ENCODE measurements at regions not wholly inside any gene's neighbourhood (a gene's known extent, or its start where the extent isn't known, plus 50 kb on each side); places are given as distances from the start of the nearest gene placed in this dataset.

DNA sequence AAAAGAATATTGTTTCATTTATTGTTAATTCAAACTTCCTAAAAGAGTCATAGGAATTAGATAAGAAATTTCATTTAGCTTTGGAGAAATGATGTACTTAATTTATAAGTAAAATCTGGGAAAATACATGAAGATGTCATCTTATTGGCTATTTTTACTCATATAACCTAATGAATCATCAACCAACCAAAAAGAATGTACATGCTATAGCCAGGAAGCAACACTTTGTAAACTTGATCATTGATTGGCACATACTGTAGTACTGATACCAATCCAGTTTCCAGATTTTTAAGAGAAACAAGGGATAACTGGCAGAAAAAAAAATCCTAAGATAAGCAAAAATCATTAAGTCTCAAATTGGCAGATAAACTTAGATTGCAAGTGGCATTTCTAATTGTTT lies 207.9 kb upstream of the CDIN1 start:
- no peak for DNase-seq

DNA sequence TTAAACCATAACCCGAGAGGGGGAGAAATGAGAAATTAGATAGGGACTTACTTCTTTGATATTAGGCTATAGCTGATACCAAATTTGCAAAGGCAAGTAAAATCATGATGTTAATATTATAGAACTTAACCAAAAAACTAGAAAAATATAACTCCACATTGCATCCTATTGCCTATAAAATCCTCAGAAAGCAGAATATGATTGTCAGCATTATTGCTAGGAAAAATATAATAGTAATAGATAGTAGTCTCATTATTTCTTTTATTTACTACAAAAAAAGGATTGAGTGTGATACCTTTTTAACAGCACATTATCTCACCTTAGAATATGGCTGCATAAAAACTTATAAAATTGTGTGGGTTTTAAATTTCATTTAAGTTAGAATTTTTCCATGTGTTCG lies 206.5 kb upstream of the CDIN1 start:
- no peak for DNase-seq

DNA sequence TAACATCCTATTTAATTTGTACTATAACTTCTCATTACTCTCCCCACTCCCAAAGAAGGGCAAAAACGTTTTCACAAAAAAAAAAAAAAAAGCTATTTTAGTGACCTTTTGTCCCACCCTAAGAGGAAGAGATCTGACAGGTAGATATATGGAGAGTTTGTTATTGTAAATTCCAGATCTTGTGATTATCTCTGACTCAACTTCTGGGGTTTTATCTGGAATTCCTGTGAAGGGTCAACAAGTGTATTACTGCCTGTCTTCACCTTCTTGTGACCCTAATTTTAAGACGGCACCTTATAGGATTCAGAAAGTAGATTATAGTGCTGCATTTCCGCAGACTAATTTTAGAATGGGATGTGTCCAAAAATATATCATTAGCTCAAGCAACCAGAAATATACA lies 205.9 kb upstream of the CDIN1 start:
- no peak for DNase-seq

DNA sequence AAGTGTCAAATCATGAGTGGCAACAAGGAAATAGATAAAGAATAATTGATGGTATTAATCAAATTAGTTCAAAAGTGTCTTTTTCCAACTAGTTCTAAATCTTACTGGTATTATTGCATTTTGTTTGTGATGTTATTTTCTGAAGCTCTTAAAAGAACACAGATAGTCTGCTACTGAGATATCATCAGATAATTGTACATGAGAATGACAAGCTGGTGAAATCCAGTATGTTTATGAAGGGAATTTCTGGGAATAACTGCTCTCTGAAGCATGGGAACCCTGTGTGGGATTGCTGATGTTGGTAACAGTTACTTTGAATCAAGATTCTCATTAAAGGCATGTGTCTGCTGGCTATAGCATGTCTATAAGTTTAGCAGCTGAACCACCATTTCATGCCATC lies 190.3 kb upstream of the CDIN1 start:
- DNase-seq, result no peak

DNA sequence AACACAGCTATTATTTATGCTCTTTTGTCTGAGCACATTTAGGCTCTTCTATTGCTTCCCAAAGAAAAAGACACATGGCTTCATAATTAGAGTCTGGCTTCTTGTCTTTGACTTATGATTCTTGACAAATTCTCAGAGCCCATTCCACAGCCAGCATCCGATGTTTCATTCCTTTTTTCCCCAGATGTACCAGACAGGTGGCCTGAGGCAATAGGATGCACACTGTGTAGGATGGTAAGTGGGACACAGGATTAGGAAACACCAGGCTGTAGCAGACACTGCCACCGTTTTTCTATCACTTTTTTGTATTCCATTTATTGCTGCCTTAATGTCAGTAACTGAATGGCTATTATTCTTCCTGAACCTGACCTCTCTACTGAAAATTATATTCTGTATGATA lies 188.9 kb upstream of the CDIN1 start:
- DNase-seq, result no peak

DNA sequence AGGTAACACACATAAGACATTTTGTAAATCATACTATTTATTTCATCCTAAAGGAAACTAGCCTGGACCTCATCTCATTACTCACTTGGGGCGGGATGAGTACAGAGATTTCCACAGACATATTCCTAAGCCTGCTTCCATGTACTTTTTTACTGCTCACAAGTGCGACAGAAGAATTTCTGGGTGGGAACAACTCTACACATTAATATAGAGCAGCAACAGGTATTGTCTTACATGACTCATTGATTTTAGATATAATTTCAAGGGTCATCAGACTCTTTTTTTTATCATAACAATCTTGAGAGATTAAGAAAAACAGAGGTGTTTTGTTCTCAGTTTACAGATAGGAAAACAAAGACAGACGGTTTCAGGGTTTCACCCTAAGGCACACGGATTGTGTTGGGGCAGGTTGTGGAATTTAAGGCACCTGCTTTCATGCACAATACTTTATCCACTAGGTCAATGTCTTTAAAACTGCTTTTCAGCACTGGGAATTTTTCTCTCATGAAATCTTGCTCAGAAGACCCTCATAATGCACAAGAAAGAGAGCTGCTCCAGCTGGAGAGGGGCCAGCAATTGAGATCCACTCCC lies 186.7 kb upstream of the CDIN1 start:
- DNase-seq, result no peak

DNA sequence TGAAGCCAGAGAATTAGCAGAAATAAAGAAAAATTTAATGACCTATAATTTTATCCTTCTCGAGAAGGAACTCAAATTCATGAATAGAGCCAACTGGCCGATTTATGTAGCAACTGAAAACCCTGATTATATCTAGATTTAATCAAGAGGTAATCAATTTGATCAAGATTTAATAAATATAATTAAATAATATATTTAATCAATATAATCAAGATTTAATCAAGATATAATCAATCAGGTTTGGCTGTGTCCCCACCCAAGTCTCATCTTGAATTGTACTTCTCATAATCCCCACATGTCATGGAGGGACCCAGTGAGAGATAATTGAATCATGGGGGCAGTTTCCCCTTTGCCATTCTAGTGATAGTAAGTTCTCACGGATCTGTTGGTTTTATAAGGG lies 181.2 kb upstream of the CDIN1 start:
- no peak for DNase-seq

DNA sequence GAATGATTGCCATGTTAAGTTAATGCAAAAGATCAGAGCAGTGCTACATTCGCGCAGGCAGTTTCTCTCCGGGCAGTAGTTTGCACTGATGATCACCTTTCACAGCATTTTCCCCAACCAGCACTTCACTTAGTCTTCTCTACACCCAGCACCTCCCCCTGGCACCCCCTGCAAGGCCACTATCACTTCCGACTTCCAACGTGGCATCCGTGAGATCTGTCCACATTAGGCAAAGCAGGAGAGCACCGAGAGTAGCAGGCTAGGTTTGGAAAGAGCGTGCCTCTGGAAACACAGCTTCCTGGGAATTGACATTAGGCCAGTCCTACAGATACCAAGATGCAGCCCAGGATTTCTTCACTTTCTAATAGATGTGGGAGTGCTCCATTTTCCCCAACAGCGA lies 180.2 kb upstream of the CDIN1 start:
- DNase-seq, result no peak

DNA sequence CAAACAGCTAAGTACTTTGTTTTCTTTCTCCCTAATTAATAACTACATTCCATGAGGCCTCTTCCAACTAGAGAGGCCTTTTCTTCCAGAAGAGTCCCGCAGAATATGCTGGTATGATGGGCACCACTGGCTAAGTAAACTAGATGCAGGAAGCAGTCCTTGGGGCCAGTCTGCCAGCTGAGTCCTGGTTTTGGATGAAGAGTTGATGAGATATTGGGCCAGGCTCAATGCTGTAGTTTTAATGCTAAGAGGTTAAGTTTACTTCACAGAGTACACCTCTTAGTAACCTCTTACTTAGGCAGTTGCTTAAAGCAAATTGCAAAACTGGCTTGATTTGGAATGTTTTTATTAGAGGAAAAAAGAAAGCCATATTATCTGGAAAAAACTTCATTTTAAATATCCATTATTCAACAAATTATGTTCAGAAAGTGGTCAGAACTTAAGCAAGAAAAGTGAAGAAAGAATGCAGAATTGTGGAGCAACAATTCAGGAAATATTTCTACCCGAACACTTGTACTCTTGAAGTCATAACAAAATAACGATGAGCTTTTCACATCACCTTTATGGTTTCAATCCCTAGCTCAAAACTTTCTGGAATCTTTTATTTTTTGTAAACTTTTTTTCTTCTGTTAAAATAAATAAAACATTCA lies 178.4 kb upstream of the CDIN1 start:
- no peak for DNase-seq

DNA sequence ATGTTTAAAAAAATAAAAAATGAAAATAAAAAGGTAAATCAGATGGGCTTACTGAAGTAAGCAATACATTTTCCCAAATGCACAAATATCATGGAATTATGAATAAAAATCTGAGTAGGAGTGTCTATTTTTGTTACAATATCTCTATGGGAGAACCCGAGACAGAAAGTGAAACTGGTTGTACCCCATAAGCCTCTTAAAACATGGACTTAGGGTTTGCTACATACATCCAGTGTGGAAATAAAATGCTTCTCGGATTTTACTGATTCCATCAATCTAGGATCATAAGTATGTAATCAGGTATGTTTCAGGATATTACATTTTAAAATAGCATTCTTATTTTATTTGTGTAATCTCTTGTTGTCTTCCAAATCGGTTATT lies 177.8 kb upstream of the CDIN1 start:
- DNase-seq, result no peak

DNA sequence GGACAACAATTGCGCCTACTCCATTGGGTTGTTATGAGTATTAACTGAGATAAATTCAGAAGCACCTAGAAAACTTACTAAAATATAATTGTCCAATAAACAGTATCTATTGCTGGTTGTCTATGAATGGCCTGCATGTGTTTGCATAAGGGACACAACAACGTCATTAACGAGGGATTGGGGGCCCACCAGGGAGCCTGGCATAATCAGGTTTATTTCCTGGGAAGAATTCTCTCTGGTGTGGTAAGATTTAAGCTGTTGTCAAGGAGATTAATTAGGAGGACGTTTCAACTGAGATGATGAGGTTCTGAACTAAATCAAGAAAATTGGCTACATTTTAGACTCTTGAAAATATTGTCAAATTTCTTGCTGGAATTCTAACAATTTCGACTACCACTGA lies 176.1 kb upstream of the CDIN1 start:
- no peak for DNase-seq

DNA sequence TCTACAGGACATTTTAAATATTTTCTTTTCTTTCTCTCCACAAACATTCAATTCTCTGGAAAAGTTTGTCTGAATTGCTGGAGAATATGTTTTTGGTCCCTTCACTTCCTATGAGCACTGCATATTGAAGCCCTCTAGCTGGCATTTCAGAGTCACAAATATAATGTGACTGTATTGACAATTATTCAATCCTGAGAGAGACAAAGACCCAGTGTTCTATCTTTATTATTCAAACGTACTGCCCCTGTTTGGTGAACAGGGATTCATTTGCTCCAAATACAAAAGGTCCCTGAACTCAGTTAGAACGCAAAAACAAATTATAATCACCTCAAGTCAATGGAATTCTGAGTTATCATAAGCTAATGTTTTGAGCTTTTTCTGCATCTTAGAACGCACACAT lies 173.1 kb upstream of the CDIN1 start:
- DNase-seq, result no peak

DNA sequence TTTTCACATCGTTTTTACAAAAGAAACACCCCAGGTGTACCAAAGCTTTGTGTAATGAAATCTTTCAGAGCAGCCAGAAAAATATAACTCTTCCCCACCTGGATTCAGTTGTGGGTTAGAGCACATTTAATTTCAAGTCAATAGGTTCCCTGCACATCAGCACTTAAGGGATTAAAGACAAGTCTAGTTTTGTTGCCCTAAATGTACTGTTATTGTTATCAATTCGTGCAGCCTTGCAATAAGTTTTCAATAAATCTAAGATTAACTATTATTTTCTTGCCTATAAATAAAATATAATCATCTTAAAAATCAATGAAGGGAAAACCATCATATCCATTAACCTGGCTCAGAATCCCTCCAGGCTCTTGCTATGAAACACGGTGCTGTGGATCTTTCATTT lies 172.5 kb upstream of the CDIN1 start:
- no peak for DNase-seq

DNA sequence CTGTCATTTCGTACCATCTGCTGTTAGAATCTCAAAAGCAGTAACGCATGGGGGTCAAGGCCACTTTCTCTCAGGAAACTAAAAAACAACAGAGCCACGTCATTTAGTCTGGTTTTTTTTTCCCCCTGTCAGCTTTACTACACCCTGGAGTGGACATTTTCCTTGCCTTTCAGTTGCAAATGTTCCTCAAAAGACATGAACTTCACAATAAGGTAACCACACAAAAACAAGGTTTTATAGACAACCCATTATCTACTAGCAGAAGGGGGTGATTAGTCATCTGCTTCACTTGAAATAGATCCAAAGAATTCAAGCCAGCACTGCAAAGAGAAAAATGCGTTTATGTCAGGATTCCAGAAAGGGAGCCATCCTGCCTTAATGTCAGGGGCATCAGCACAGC lies 171.8 kb upstream of the CDIN1 start:
- no peak for DNase-seq

DNA sequence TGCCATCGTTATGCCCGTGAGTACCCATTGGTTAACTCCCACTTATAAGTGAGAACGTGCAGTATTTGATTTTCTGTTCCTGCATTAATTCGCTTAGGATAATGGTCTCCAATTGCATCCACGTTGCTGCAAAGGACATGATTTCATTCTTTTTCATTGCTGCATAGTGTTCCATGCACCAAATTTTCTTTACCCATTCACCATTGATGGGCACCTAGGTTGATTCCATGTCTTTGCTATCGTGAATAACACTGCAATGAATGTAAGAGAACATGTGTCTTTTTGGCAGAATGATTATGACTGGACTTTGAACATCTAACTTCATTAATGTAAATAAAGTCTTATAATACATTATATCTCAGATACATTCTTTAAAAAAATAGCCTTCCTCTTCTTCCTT lies 169.6 kb upstream of the CDIN1 start:
- DNase-seq, result no peak

DNA sequence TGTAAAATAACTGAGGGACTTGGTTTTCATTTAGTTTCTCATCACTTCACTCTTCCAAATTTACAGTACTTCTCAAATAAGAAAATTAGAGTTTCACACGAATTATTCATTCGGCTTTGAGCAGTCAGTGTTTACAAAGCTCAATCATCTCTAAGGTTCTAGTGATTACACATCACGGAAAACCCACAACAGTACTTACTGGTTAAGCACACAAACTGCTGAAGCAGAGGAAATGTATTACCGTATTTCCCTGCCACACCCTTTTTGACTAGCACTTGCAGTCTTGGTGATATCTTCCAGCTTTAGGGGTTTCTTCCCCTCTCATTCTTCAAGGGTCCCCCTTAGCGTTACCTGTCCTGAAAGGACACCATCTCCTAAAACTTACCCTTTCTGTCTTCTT lies 164.8 kb upstream of the CDIN1 start:
- DNase-seq, result no peak

DNA sequence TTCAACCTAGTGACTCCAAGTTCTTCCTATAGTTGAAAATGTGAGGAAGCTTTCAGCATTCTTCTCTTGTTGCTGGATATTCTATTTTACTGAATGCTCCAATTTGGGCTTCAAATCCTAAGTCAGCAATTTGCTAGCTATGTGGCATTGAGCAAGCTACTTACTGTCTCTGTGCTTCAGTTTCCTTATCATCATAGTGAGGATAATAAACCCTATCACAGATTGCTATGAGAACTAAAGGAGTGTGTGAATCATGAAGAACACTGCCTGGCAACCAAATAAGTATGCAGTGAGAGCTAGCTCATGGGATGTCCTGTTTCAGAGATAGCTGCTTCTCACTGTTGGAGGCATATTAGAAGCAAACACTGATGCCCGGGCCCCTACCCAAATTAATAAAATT lies 163.8 kb upstream of the CDIN1 start:
- DNase-seq, result no peak

DNA sequence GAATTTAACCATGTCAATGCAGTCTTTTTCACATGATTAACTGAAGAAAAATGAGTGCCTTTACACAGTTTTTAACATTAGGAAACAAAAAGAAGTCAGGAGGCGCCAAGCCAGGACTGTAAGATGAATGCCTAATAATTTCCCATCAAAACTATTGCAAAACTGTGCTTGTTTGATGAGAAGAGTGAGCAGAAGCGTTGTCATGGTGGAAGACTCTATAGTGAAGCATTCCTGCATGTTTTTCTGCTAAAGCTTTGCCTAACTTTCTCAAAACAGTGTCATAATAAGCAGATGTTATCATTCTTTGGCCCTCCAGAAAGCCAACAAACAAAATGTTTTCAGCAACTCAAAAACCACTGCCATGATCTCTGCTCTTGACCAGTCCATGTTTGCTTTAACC lies 156.8 kb upstream of the CDIN1 start:
- no peak for DNase-seq

DNA sequence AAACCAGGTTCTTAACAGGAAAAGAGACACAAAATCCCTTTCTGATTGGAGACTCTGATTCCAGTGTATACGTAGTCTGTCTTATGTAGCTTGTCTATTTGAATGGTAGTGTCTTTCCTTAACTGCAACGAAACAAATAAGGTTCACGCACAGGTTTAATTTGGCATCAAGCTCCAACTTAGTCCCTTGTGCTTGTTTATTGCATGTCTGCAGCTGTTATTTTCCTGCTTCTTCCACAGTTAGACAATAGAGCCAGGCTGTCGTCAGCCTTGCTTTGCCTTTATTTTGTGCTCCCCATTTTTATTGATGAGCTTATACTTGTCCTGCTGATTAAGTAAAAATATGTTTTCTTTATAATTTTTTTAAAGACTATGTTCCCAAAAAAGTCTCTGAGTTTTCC lies 152.7 kb upstream of the CDIN1 start:
- no peak for DNase-seq

DNA sequence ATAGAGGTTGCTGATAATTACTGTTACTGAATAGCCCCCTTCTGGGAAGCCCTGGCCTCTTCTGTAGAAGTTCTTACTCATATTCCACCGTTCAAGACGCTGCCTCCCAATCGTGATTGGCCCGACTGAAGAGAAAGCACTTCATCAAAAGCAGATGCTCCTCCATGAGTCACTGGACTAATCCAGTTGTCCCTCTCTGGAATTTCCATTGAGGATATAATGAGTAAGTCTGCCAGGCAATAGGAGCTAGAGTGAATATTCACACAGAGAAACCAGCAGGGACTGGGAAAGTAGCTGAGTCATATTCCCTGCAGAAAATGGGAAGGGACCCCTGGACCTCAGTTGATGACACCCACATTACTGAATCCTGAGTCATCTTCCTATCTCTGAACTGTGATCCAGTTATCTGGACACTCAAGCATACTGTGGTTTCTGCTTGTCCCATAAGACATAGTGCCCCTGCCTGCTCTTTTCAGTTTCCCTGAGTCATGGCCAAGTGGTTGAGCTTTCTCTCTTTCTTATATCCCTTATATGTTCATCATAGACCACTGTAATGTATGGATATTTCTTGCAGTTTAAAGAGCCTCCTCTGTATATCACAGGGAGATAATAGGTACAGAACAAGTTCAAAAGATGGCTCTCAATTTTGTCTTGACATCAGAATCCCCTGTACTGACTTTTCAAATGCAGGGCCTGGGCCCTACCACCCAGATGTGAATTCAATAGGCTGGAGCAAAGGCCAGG lies 151.2 kb upstream of the CDIN1 start:
- peak; percentile 18 for DNase-seq

DNA sequence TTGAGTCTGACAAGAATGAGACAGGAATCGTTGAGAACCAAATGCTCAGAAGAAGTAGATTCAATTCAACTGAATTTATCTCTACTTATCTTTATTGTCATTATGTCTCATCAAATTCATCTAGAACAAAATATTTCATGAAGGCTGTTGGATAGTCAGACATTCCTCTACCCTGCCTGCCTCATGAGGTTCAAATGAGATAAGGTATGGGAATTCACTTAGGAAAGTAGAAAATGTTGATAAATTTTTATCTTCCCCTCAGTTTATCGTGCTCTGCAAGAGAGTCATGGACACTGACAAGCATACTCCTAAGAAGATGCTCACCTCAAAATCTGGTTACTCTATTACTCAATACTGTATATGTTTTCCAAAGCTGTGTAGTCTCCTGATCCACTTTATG lies 149.7 kb upstream of the CDIN1 start:
- no peak for DNase-seq

DNA sequence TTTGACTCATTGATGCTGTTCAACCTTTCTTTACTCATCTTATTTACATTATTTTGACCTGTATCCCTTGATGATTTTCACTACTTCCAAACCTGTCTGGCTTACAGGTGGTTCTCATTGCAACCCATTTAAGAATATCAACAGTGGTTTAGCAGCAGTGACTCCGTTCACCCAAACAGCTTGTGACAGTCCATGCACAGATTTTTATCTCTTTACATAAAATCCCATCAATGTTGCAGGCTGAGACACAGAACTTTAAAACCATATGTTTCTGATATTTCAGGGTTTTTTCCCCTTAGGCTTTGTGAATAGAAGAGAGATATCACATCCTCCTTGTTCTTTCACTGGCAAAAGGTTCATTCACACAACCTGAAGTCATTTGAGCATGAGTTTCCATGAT lies 149.1 kb upstream of the CDIN1 start:
- no peak for DNase-seq

DNA sequence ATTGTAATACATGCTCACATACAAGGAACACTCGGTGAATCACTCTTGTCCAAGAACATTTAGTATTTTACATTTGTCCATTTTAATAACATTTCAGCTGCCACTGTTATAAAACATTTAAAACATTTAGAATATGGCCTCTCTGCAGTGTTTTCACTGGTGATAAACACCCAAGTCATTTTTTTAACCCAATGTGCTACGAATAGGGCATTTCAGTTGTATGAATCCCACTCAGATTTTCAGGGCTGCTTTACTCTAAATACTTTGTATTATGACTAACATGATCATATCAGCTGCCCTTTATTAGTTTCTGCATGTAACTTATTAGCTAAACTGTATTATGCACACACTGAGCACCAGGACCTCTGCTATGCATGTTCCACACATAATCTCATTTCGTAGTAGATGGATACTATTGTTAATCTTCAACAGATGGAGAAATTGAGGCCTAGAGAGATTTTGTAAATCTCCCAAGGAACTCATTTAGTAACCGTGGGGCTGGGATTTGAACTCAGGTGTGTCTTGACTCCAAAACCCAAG lies 148.6 kb upstream of the CDIN1 start:
- DNase-seq, result no peak

DNA sequence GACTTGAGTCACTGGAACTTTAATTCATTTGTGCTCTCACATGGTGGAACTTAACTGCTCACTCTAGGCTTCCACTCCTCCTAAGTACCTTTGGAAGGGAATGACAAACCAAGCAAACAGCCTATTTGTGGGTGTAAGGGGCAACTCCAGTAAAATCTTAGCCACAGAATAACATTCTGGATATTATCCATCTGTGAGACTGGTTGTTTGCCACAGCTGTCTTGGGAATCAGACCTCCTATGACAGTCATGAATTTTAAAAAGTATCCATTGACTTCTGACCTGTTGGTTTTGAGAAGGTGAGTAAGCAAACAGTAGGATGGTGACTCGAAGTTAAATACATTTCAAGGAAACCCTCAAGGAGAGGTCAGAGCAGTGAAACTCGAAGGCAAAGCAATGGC lies 147.3 kb upstream of the CDIN1 start:
- no peak for DNase-seq

DNA sequence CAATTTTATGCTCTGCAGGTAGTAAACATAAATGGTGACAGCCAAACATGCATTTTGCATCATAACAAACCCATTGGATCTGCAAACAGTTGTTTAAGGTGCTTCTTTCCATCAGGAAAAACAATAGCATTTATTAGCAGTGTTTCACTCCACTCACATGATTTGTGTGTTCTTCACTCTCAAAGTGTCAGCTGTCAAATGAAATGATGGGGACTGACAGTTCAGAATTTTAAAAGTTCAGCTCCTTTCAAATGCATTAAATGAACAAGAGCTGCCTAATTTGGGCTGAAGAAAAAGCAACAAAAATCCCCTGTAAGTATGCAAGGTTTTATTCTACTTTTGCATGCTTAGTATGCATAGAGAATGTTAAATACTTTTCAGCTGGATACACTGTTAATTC lies 145.2 kb upstream of the CDIN1 start:
- no peak for DNase-seq

Measured in MV-4-11 (cell line).